ENCODE measurements at regions not wholly inside any gene's neighbourhood (a gene's known extent, or its start where the extent isn't known, plus 50 kb on each side); places are given as distances from the start of the nearest gene placed in this dataset.

- no peaks in the 10 kb centered on the region for H4K20me1 ChIP-seq (ENCODE audit: insufficient read depth, low read length)
Observed at GRCh38 chr6:156045401-156046267, 590.0 kb upstream of the NOX3 start.

GRCh38 chr6:156033598-156033997 lies 578.0 kb upstream of the NOX3 start:
- no peaks in the 10 kb centered on the region for H3K4me1 ChIP-seq (ENCODE audit: low read length)
- no peaks in the 10 kb centered on the region for H3K9me3 ChIP-seq (replicated peaks; ENCODE audit: insufficient read depth, low read length)
- H3K27ac ChIP-seq (ENCODE audit: low read length): no peak overlapping the region
- TF ChIP-seq EZH2phosphoT487 (IDR thresholded peaks at IDR 0.05; ENCODE audit: low read length) (no peak), CTCF (IDR thresholded peaks at IDR 0.05; ENCODE audit: low read length) (no peak)
- H3F3A ChIP-seq (ENCODE audit: insufficient read depth, low read length): no peaks in the 10 kb centered on the region
- H3K9me2 ChIP-seq (replicated peaks; ENCODE audit: insufficient read depth, low read length): no peaks in the 10 kb centered on the region
- no peaks in the 10 kb centered on the region for H4K20me1 ChIP-seq (ENCODE audit: insufficient read depth, low read length)
- no peak overlapping the region for H3K4me3 ChIP-seq (ENCODE audit: low read length)
- H2AFZ ChIP-seq (ENCODE audit: low read length): no peak overlapping the region
- DNase-seq: no peak
- H3K27me3 ChIP-seq (replicated peaks; ENCODE audit: insufficient read depth, low read length): no peaks in the 10 kb centered on the region
- no peaks in the 10 kb centered on the region for H3K79me2 ChIP-seq (ENCODE audit: low read length)
- H3K4me2 ChIP-seq (ENCODE audit: low read depth, low read length): no peak overlapping the region
- no peak overlapping the region for H3K9ac ChIP-seq (ENCODE audit: low read length)
- H3K36me3 ChIP-seq (replicated peaks; ENCODE audit: insufficient read depth, low read length): no peaks in the 10 kb centered on the region

More at GRCh38 chr6:156045401-156046267, 590.0 kb upstream of the NOX3 start:
- Histone ChIP-seq H3K9me3 (replicated peaks; ENCODE audit: insufficient read depth, low read length) (no peaks in the 10 kb centered on the region), H3K4me2 (ENCODE audit: low read depth, low read length) (no peak overlapping the region), H2AFZ (ENCODE audit: low read length) (no peak overlapping the region), H3K9ac (ENCODE audit: low read length) (no peak overlapping the region), H3K9me2 (replicated peaks; ENCODE audit: insufficient read depth, low read length) (no peaks in the 10 kb centered on the region), H3K79me2 (ENCODE audit: low read length) (no peaks in the 10 kb centered on the region), H3K36me3 (replicated peaks; ENCODE audit: insufficient read depth, low read length) (no peaks in the 10 kb centered on the region), H3K27ac (ENCODE audit: low read length) (no peak overlapping the region), H3K4me3 (ENCODE audit: low read length) (no peak overlapping the region), H3K27me3 (replicated peaks; ENCODE audit: insufficient read depth, low read length) (no peaks in the 10 kb centered on the region), H3K4me1 (ENCODE audit: low read length) (no peaks in the 10 kb centered on the region), H3F3A (ENCODE audit: insufficient read depth, low read length) (no peaks in the 10 kb centered on the region)
- no peak for DNase-seq
- no peak for TF ChIP-seq CTCF (IDR thresholded peaks at IDR 0.05; ENCODE audit: low read length)
- TF ChIP-seq EZH2phosphoT487 (IDR thresholded peaks at IDR 0.05; ENCODE audit: low read length): no peak
- no peak for TF ChIP-seq EZH2 (optimal IDR thresholded peaks at IDR 0.05; ENCODE audit: low read depth, low read length)

GRCh38 chr6:156031516-156031915 lies 575.9 kb upstream of the NOX3 start:
- Histone ChIP-seq H3F3A (ENCODE audit: insufficient read depth, low read length) (no peaks in the 10 kb centered on the region), H3K4me2 (ENCODE audit: low read depth, low read length) (no peak overlapping the region), H3K4me3 (ENCODE audit: low read length) (no peak overlapping the region), H3K79me2 (ENCODE audit: low read length) (no peaks in the 10 kb centered on the region), H3K9ac (ENCODE audit: low read length) (no peak overlapping the region), H3K4me1 (ENCODE audit: low read length) (no peaks in the 10 kb centered on the region), H3K9me3 (replicated peaks; ENCODE audit: insufficient read depth, low read length) (no peaks in the 10 kb centered on the region), H3K27me3 (replicated peaks; ENCODE audit: insufficient read depth, low read length) (no peaks in the 10 kb centered on the region), H3K9me2 (replicated peaks; ENCODE audit: insufficient read depth, low read length) (no peaks in the 10 kb centered on the region), H3K36me3 (replicated peaks; ENCODE audit: insufficient read depth, low read length) (no peaks in the 10 kb centered on the region), H4K20me1 (ENCODE audit: insufficient read depth, low read length) (no peaks in the 10 kb centered on the region), H3K27ac (ENCODE audit: low read length) (no peak overlapping the region), H2AFZ (ENCODE audit: low read length) (no peak overlapping the region)
- TF ChIP-seq EZH2 (optimal IDR thresholded peaks at IDR 0.05; ENCODE audit: low read depth, low read length) (no peak), CTCF (IDR thresholded peaks at IDR 0.05; ENCODE audit: low read length) (no peak), EZH2phosphoT487 (IDR thresholded peaks at IDR 0.05; ENCODE audit: low read length) (no peak)
- no peak for DNase-seq
